ENCODE measurements at regions not wholly inside any gene's neighbourhood (a gene's known extent, or its start where the extent isn't known, plus 50 kb on each side); places are given as distances from the start of the nearest gene placed in this dataset.

GRCh38 chr13:75170311-75170710 is 311.7 kb downstream of the TBC1D4 start:
- TF ChIP-seq, protein P1, sequence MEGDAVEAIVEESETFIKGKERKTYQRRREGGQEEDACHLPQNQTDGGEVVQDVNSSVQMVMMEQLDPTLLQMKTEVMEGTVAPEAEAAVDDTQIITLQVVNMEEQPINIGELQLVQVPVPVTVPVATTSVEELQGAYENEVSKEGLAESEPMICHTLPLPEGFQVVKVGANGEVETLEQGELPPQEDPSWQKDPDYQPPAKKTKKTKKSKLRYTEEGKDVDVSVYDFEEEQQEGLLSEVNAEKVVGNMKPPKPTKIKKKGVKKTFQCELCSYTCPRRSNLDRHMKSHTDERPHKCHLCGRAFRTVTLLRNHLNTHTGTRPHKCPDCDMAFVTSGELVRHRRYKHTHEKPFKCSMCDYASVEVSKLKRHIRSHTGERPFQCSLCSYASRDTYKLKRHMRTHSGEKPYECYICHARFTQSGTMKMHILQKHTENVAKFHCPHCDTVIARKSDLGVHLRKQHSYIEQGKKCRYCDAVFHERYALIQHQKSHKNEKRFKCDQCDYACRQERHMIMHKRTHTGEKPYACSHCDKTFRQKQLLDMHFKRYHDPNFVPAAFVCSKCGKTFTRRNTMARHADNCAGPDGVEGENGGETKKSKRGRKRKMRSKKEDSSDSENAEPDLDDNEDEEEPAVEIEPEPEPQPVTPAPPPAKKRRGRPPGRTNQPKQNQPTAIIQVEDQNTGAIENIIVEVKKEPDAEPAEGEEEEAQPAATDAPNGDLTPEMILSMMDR (conservative IDR thresholded peaks at IDR 0.05 in 1 of 2, IDR thresholded peaks at IDR 0.05 in 1 of 2; ENCODE audit: low read depth in 1 of 2, low read length in 2 of 2): no peak
- no peak for TF ChIP-seq EZH2 (IDR thresholded peaks at IDR 0.05; ENCODE audit: low read length, missing control alignments)

Data from fibroblast of lung (primary cell).